ENCODE measurements at regions not wholly inside any gene's neighbourhood (a gene's known extent, or its start where the extent isn't known, plus 50 kb on each side); places are given as distances from the start of the nearest gene placed in this dataset.

- no peak for DNase-seq
- H3K27ac ChIP-seq (ENCODE audit: insufficient read depth, low read length, poor library complexity, severe bottlenecking), result no peak overlapping the region
- H3K4me1 ChIP-seq (ENCODE audit: control insufficient read depth, insufficient read depth, low read length, poor library complexity, severe bottlenecking), result no peaks in the 10 kb centered on the region
- no peaks in the 10 kb centered on the region for H3K9me3 ChIP-seq (ENCODE audit: control insufficient read depth, low read length)
- H3K4me3 ChIP-seq (ENCODE audit: insufficient read depth, low read depth, low read length, poor library complexity, severe bottlenecking), result no peak overlapping the region
- H3K36me3 ChIP-seq (ENCODE audit: control insufficient read depth, insufficient read depth, low read length), result no peaks in the 10 kb centered on the region
- no peaks in the 10 kb centered on the region for H3K27me3 ChIP-seq (replicated peaks; ENCODE audit: control insufficient read depth, insufficient read depth, low read length, poor library complexity, severe bottlenecking)
Measured at GRCh38 chr5:89572696-89573095, 689.7 kb upstream of the MEF2C start.

- no peaks in the 10 kb centered on the region for H3K36me3 ChIP-seq (ENCODE audit: control insufficient read depth, insufficient read depth, low read length)
Measured at GRCh38 chr5:89570557-89570956, 687.6 kb upstream of the MEF2C start.

GRCh38 chr5:89566340-89566739 lies 683.4 kb upstream of the MEF2C start:
- Histone ChIP-seq H3K27me3 (replicated peaks; ENCODE audit: control insufficient read depth, insufficient read depth, low read length, poor library complexity, severe bottlenecking) (no peaks in the 10 kb centered on the region), H3K4me3 (ENCODE audit: insufficient read depth, low read depth, low read length, poor library complexity, severe bottlenecking) (no peak overlapping the region), H3K9me3 (ENCODE audit: control insufficient read depth, low read length) (no peaks in the 10 kb centered on the region), H3K4me1 (ENCODE audit: control insufficient read depth, insufficient read depth, low read length, poor library complexity, severe bottlenecking) (no peaks in the 10 kb centered on the region), H3K36me3 (ENCODE audit: control insufficient read depth, insufficient read depth, low read length) (no peaks in the 10 kb centered on the region), H3K27ac (ENCODE audit: insufficient read depth, low read length, poor library complexity, severe bottlenecking) (no peak overlapping the region)
- DNase-seq, result no peak

More at GRCh38 chr5:89570557-89570956, 687.6 kb upstream of the MEF2C start:
- Histone ChIP-seq H3K9me3 (ENCODE audit: control insufficient read depth, low read length) (no peaks in the 10 kb centered on the region), H3K4me1 (ENCODE audit: control insufficient read depth, insufficient read depth, low read length, poor library complexity, severe bottlenecking) (no peaks in the 10 kb centered on the region), H3K27ac (ENCODE audit: insufficient read depth, low read length, poor library complexity, severe bottlenecking) (no peak overlapping the region), H3K4me3 (ENCODE audit: insufficient read depth, low read depth, low read length, poor library complexity, severe bottlenecking) (no peak overlapping the region), H3K27me3 (replicated peaks; ENCODE audit: control insufficient read depth, insufficient read depth, low read length, poor library complexity, severe bottlenecking) (no peaks in the 10 kb centered on the region)
- DNase-seq, result no peak

GRCh38 chr5:89560696-89561095 lies 677.7 kb upstream of the MEF2C start:
- H3K4me3 ChIP-seq (ENCODE audit: insufficient read depth, low read depth, low read length, poor library complexity, severe bottlenecking), result no peak overlapping the region
- no peaks in the 10 kb centered on the region for H3K4me1 ChIP-seq (ENCODE audit: control insufficient read depth, insufficient read depth, low read length, poor library complexity, severe bottlenecking)
- DNase-seq, result no peak
- no peak overlapping the region for H3K27ac ChIP-seq (ENCODE audit: insufficient read depth, low read length, poor library complexity, severe bottlenecking)
- H3K27me3 ChIP-seq (replicated peaks; ENCODE audit: control insufficient read depth, insufficient read depth, low read length, poor library complexity, severe bottlenecking), result no peaks in the 10 kb centered on the region
- no peaks in the 10 kb centered on the region for H3K36me3 ChIP-seq (ENCODE audit: control insufficient read depth, insufficient read depth, low read length)
- no peaks in the 10 kb centered on the region for H3K9me3 ChIP-seq (ENCODE audit: control insufficient read depth, low read length)

DNA sequence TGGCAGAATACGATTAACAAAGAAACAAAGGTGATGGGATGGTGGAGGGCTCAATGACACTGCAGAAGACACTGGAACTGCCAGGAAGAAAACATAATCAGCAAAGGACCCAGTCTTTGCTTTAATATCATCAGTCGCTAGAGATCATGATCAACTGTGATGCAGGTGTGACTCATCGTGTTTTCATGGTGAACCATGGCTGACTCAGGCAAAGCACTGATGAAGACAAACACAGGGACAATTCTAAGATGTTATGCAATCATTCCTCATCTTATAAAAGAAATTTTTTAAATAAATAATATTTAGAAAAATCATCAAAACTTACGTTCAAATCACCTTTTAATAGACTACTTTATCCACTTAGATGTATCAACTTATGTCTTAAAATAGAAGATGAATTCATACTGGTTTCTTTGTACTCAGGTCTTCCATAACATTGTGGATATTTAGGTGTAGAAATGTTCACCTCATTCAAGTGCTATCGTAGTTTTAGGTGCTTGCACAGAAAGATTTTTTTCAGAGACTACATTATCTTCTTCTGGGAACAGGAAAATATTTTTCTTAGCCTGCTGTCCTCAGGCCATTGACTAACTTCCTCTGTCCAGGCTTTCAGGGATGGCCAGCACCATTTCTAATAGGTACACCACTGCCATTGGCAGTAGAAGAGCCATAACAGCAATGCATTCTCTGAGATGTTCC lies 673.4 kb upstream of the MEF2C start:
- Histone ChIP-seq H3K4me3 (ENCODE audit: insufficient read depth, low read depth, low read length, poor library complexity, severe bottlenecking) (no peak overlapping the region), H3K4me1 (ENCODE audit: control insufficient read depth, insufficient read depth, low read length, poor library complexity, severe bottlenecking) (no peaks in the 10 kb centered on the region), H3K36me3 (ENCODE audit: control insufficient read depth, insufficient read depth, low read length) (no peaks in the 10 kb centered on the region), H3K27ac (ENCODE audit: insufficient read depth, low read length, poor library complexity, severe bottlenecking) (no peak overlapping the region), H3K9me3 (ENCODE audit: control insufficient read depth, low read length) (no peaks in the 10 kb centered on the region), H3K27me3 (replicated peaks; ENCODE audit: control insufficient read depth, insufficient read depth, low read length, poor library complexity, severe bottlenecking) (no peaks in the 10 kb centered on the region)
- DNase-seq, result no peak

DNA sequence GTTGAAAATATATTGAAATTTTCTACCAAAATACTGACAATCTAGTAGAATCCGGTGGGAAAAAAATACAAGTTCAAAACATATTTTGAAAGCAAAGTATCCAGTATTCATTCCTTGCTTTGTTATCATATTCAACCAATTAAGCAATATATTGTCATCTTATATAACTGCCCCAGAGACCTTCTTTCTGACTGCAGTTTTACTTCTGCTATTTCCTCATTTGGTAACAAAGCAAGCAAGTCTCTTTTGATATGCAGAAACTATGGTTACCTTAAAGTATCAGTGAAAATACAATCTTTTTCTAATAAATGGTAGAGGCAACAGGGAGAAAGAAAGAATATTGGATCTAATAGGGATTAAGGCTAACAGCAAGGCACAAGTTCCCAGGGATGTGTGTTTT lies 663.7 kb upstream of the MEF2C start:
- no peak overlapping the region for H3K27ac ChIP-seq (ENCODE audit: insufficient read depth, low read length, poor library complexity, severe bottlenecking)
- H3K27me3 ChIP-seq (replicated peaks; ENCODE audit: control insufficient read depth, insufficient read depth, low read length, poor library complexity, severe bottlenecking), result no peaks in the 10 kb centered on the region
- no peaks in the 10 kb centered on the region for H3K9me3 ChIP-seq (ENCODE audit: control insufficient read depth, low read length)
- H3K4me1 ChIP-seq (ENCODE audit: control insufficient read depth, insufficient read depth, low read length, poor library complexity, severe bottlenecking), result no peaks in the 10 kb centered on the region
- no peaks in the 10 kb centered on the region for H3K36me3 ChIP-seq (ENCODE audit: control insufficient read depth, insufficient read depth, low read length)
- DNase-seq, result no peak
- no peak overlapping the region for H3K4me3 ChIP-seq (ENCODE audit: insufficient read depth, low read depth, low read length, poor library complexity, severe bottlenecking)

DNA sequence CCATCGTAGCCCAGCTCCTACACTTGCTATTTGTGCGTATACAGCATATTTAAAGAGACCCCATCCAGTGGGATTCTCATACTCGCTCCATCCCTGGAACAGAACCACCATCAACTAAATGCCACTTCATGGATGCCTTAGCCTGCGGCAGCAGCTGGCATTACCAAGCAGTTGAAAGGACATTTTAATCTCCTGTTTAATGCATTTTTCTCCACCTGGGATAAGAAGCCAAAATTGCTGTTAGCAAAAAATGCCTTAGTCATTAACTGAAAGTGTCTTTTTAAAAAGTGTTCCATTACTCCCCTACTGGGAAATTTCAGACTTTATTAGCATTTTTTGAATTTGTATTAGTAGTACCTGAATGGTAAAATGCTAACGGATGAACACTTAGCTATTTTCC lies 662.6 kb upstream of the MEF2C start:
- Histone ChIP-seq H3K9me3 (ENCODE audit: control insufficient read depth, low read length) (no peaks in the 10 kb centered on the region), H3K27ac (ENCODE audit: insufficient read depth, low read length, poor library complexity, severe bottlenecking) (no peak overlapping the region), H3K36me3 (ENCODE audit: control insufficient read depth, insufficient read depth, low read length) (no peaks in the 10 kb centered on the region), H3K4me1 (ENCODE audit: control insufficient read depth, insufficient read depth, low read length, poor library complexity, severe bottlenecking) (no peaks in the 10 kb centered on the region), H3K27me3 (replicated peaks; ENCODE audit: control insufficient read depth, insufficient read depth, low read length, poor library complexity, severe bottlenecking) (no peaks in the 10 kb centered on the region), H3K4me3 (ENCODE audit: insufficient read depth, low read depth, low read length, poor library complexity, severe bottlenecking) (no peak overlapping the region)
- DNase-seq, result no peak

DNA sequence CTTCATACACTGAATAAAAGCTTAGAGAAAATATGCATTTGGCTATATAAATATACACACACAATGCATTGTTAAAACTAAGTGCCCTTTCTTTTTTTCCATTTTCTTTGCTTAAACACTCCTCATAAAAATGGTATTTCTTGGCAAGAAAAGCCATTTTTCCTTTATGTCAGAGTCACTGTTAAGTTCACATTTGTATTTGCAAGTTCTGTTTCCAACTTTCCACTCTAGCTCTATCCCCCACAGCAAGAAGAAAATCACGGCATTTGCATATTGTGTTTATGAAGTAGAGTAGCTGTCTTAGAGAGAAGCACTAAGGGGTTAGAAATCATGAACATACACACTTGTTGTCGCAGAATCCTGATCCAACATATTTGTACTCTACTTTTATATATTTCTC lies 662.1 kb upstream of the MEF2C start:
- no peak for DNase-seq
- H3K9me3 ChIP-seq (ENCODE audit: control insufficient read depth, low read length), result no peaks in the 10 kb centered on the region

GRCh38 chr5:89542736-89543135 lies 659.8 kb upstream of the MEF2C start:
- Histone ChIP-seq H3K4me3 (ENCODE audit: insufficient read depth, low read depth, low read length, poor library complexity, severe bottlenecking) (no peak overlapping the region), H3K36me3 (ENCODE audit: control insufficient read depth, insufficient read depth, low read length) (no peaks in the 10 kb centered on the region), H3K27me3 (replicated peaks; ENCODE audit: control insufficient read depth, insufficient read depth, low read length, poor library complexity, severe bottlenecking) (no peaks in the 10 kb centered on the region), H3K27ac (ENCODE audit: insufficient read depth, low read length, poor library complexity, severe bottlenecking) (no peak overlapping the region), H3K4me1 (ENCODE audit: control insufficient read depth, insufficient read depth, low read length, poor library complexity, severe bottlenecking) (no peaks in the 10 kb centered on the region), H3K9me3 (ENCODE audit: control insufficient read depth, low read length) (no peaks in the 10 kb centered on the region)
- DNase-seq, result no peak

More for the DNA sequence above, 662.1 kb upstream of the MEF2C start:
- Histone ChIP-seq H3K4me3 (ENCODE audit: insufficient read depth, low read depth, low read length, poor library complexity, severe bottlenecking) (no peak overlapping the region), H3K36me3 (ENCODE audit: control insufficient read depth, insufficient read depth, low read length) (no peaks in the 10 kb centered on the region), H3K27ac (ENCODE audit: insufficient read depth, low read length, poor library complexity, severe bottlenecking) (no peak overlapping the region), H3K27me3 (replicated peaks; ENCODE audit: control insufficient read depth, insufficient read depth, low read length, poor library complexity, severe bottlenecking) (no peaks in the 10 kb centered on the region), H3K4me1 (ENCODE audit: control insufficient read depth, insufficient read depth, low read length, poor library complexity, severe bottlenecking) (no peaks in the 10 kb centered on the region)

DNA sequence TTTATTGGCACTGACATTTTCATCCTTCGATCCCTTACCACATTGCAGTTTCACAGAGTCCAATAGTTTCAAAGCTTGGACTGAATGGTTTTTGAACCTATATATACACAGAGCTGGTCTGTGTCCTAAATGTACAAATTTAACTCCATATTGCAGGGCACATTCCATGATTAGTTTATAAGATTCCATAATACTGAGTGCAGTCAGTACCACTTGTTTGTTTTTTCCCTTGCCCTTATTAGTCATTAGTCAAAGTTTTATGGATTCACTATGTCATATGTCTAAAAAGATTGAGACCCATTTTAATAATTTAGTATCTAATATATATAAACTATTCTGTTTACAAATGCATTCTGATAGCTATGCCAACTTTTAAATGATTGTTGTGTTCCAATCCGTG lies 654.8 kb upstream of the MEF2C start:
- H3K4me1 ChIP-seq (ENCODE audit: control insufficient read depth, insufficient read depth, low read length, poor library complexity, severe bottlenecking), result no peaks in the 10 kb centered on the region
- H3K9me3 ChIP-seq (ENCODE audit: control insufficient read depth, low read length), result no peaks in the 10 kb centered on the region
- H3K27ac ChIP-seq (ENCODE audit: insufficient read depth, low read length, poor library complexity, severe bottlenecking), result no peak overlapping the region
- no peaks in the 10 kb centered on the region for H3K36me3 ChIP-seq (ENCODE audit: control insufficient read depth, insufficient read depth, low read length)
- no peaks in the 10 kb centered on the region for H3K27me3 ChIP-seq (replicated peaks; ENCODE audit: control insufficient read depth, insufficient read depth, low read length, poor library complexity, severe bottlenecking)
- H3K4me3 ChIP-seq (ENCODE audit: insufficient read depth, low read depth, low read length, poor library complexity, severe bottlenecking), result no peak overlapping the region
- DNase-seq, result no peak

Data from effector memory CD4-positive, alpha-beta T cell (primary cell).